ENCODE measurements at regions not wholly inside any gene's neighbourhood (a gene's known extent, or its start where the extent isn't known, plus 50 kb on each side); places are given as distances from the start of the nearest gene placed in this dataset.

GRCh38 chr2:216808805-216809425 is 50.9 kb downstream of the TNP1 start:
- no peak for DNase-seq

- DNase-seq = no peak
Measured at GRCh38 chr2:216807857-216808272, 52.0 kb downstream of the TNP1 start.

- DNase-seq = no peak
Measured at GRCh38 chr2:216804357-216805350, 55.2 kb downstream of the TNP1 start.

- DNase-seq = no peak
Measured at GRCh38 chr2:216803791-216804190, 56.1 kb downstream of the TNP1 start.

GRCh38 chr2:216802516-216803215 is 57.2 kb downstream of the TNP1 start:
- no peak for DNase-seq

GRCh38 chr2:216800836-216801235 is 59.0 kb downstream of the TNP1 start:
- no peak for DNase-seq

GRCh38 chr2:216799873-216800431 is 59.9 kb downstream of the TNP1 start:
- DNase-seq = no peak

GRCh38 chr2:216796115-216796840 is 63.6 kb downstream of the TNP1 start:
- no peak for DNase-seq

GRCh38 chr2:216793386-216793785 is 66.5 kb downstream of the TNP1 start:
- no peak for DNase-seq

- no peak for DNase-seq
Measured at GRCh38 chr2:216792222-216793021, 67.4 kb downstream of the TNP1 start.

GRCh38 chr2:216791303-216791702 is 68.6 kb downstream of the TNP1 start:
- DNase-seq = no peak

- no peak for DNase-seq
Measured at GRCh38 chr2:216789081-216789480, 70.8 kb downstream of the TNP1 start.

GRCh38 chr2:216787851-216788540 is 71.9 kb downstream of the TNP1 start:
- DNase-seq = no peak

GRCh38 chr2:216786676-216787075 is 73.2 kb downstream of the TNP1 start:
- no peak for DNase-seq

GRCh38 chr2:216784456-216784855 is 75.4 kb downstream of the TNP1 start:
- no peak for DNase-seq

- no peak for DNase-seq
Measured at GRCh38 chr2:216781709-216782108, 78.2 kb downstream of the TNP1 start.

GRCh38 chr2:216780843-216781242 is 79.0 kb downstream of the TNP1 start:
- no peak for DNase-seq

GRCh38 chr2:216777637-216778273 is 82.1 kb downstream of the TNP1 start:
- DNase-seq = peak; percentile 11

GRCh38 chr2:216776066-216776850 is 80.9 kb upstream of the IGFBP5 start:
- DNase-seq = no peak

GRCh38 chr2:216775043-216775453 is 79.7 kb upstream of the IGFBP5 start:
- no peak for DNase-seq

Data from KG1 (cell line).